ENCODE measurements at regions not wholly inside any gene's neighbourhood (a gene's known extent, or its start where the extent isn't known, plus 50 kb on each side); places are given as distances from the start of the nearest gene placed in this dataset.

DNA sequence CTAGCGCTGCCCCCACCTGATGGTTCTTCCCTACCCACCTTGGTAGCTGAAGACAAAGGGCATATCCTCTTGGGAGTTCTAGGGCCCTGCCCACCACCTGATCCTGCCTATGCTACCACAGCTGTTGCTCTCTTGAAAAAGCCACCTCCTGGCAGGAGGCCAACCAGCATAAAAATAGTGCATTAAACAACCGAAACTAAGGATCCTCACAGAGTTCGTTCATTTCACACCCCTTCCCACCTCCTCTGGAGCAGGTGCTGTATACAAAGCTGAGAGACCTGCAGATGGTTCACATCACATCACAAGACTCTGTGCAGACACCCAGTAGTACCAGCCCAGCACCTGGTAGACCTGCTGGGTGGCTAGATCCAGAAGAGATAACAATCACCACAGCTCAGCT lies 1348.0 kb upstream of the TMEFF2 start:
- CTCF ChIA-PET: no interaction called here
- Histone ChIP-seq H3K27me3 (ENCODE audit: insufficient read depth, low read depth) (no peaks in the 10 kb centered on the region), H3K9me3 (ENCODE audit: insufficient read depth, low read depth) (no peaks in the 10 kb centered on the region), H2AFZ (no peak overlapping the region), H3K4me2 (no peak overlapping the region), H3F3A (ENCODE audit: insufficient read depth, low read depth) (no peaks in the 10 kb centered on the region), H3K4me3 (no peak overlapping the region), H3K4me1 (replicated peaks; ENCODE audit: insufficient read depth) (no peaks in the 10 kb centered on the region), H3K9me2 (ENCODE audit: insufficient read depth) (no peaks in the 10 kb centered on the region), H3K27ac (no peak overlapping the region), H3K79me2 (ENCODE audit: low read depth) (no peaks in the 10 kb centered on the region), H3K36me3 (ENCODE audit: low read depth) (no peaks in the 10 kb centered on the region), H4K20me1 (ENCODE audit: insufficient read depth) (no peaks in the 10 kb centered on the region)
- intact Hi-C loops (cut with micrococcal nuclease; ENCODE audit: unreplicated experiment): no loop called here
- DNase-seq: no peak
- BruUV-seq (replicated peaks): no TSS peak
- TF ChIP-seq EZH2 (IDR thresholded peaks at IDR 0.05; ENCODE audit: low read depth): no peak
- TF ChIP-seq CTCF (conservative IDR thresholded peaks at IDR 0.05): no peak
- POLR2A ChIA-PET (ENCODE audit: unreplicated experiment): no interaction called here

DNA sequence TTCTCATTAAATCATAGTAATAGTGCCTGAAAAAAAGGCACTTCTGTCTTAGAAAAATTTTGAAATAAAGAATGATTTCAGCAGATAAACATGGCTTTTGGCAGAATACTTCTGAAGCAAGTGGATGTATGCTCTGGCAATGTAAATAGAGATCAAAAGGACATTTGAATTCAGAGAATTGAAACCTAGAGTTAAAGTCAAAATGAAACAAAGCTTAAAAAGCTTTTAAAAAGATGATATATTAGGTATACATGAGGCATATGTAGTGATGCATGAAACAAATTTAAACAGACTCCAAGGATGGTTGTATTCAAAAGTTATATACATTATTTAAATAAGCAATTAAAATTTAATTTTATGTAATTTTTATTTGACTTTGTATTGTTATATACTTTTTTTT lies 1344.5 kb upstream of the TMEFF2 start:
- Histone ChIP-seq H2AFZ (no peak overlapping the region), H3K4me1 (replicated peaks; ENCODE audit: insufficient read depth) (no peaks in the 10 kb centered on the region), H3K36me3 (ENCODE audit: low read depth) (no peaks in the 10 kb centered on the region), H3K9me3 (ENCODE audit: insufficient read depth, low read depth) (no peaks in the 10 kb centered on the region), H3K4me2 (no peak overlapping the region), H3K27me3 (ENCODE audit: insufficient read depth, low read depth) (no peaks in the 10 kb centered on the region), H3K27ac (no peak overlapping the region), H4K20me1 (ENCODE audit: insufficient read depth) (no peaks in the 10 kb centered on the region), H3F3A (ENCODE audit: insufficient read depth, low read depth) (no peaks in the 10 kb centered on the region), H3K4me3 (no peak overlapping the region), H3K79me2 (ENCODE audit: low read depth) (no peaks in the 10 kb centered on the region), H3K9me2 (ENCODE audit: insufficient read depth) (no peaks in the 10 kb centered on the region)
- intact Hi-C loops (cut with micrococcal nuclease; ENCODE audit: unreplicated experiment): no loop called here
- POLR2A ChIA-PET (ENCODE audit: unreplicated experiment): no interaction called here
- CTCF ChIA-PET: no interaction called here
- no peak for TF ChIP-seq EZH2 (IDR thresholded peaks at IDR 0.05; ENCODE audit: low read depth)
- TF ChIP-seq CTCF (conservative IDR thresholded peaks at IDR 0.05): no peak
- no peak for DNase-seq
- no TSS peak for BruUV-seq (replicated peaks)

DNA sequence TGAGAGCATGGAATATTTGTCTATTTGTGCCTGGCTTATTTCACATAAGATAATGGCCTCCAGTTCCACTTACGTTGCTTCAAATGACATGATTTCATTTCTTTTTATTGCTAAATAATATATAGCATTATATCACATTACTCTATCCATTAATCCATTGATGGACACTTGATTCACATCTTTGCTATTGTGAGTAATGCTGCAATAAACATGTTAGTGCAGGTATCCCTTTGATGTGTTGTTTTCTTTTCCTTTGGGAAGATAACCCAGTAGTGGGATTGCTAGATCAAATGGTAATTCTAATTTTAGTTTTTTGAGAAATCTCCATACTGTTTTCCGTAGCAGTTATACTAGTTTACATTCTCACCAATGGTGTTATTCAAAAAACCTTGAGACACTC lies 1343.3 kb upstream of the TMEFF2 start:
- H3K9me3 ChIP-seq (ENCODE audit: insufficient read depth, low read depth): no peaks in the 10 kb centered on the region
- H2AFZ ChIP-seq: no peak overlapping the region
- no peak overlapping the region for H3K27ac ChIP-seq
- BruUV-seq (replicated peaks): no TSS peak
- H3F3A ChIP-seq (ENCODE audit: insufficient read depth, low read depth): no peaks in the 10 kb centered on the region
- no peaks in the 10 kb centered on the region for H3K36me3 ChIP-seq (ENCODE audit: low read depth)
- H3K27me3 ChIP-seq (ENCODE audit: insufficient read depth, low read depth): no peaks in the 10 kb centered on the region
- no peaks in the 10 kb centered on the region for H3K4me1 ChIP-seq (replicated peaks; ENCODE audit: insufficient read depth)
- no peak for DNase-seq
- H4K20me1 ChIP-seq (ENCODE audit: insufficient read depth): no peaks in the 10 kb centered on the region
- no peaks in the 10 kb centered on the region for H3K79me2 ChIP-seq (ENCODE audit: low read depth)
- H3K4me3 ChIP-seq: no peak overlapping the region
- ChIA-PET CTCF (no interaction called here), POLR2A (ENCODE audit: unreplicated experiment) (no interaction called here)
- no peaks in the 10 kb centered on the region for H3K9me2 ChIP-seq (ENCODE audit: insufficient read depth)
- intact Hi-C loops (cut with micrococcal nuclease; ENCODE audit: unreplicated experiment): no loop called here
- no peak overlapping the region for H3K4me2 ChIP-seq
- TF ChIP-seq EZH2 (IDR thresholded peaks at IDR 0.05; ENCODE audit: low read depth) (no peak), CTCF (conservative IDR thresholded peaks at IDR 0.05) (no peak)

Data from PC-9 (cell line).